ENCODE measurements at regions not wholly inside any gene's neighbourhood (a gene's known extent, or its start where the extent isn't known, plus 50 kb on each side); places are given as distances from the start of the nearest gene placed in this dataset.

DNA sequence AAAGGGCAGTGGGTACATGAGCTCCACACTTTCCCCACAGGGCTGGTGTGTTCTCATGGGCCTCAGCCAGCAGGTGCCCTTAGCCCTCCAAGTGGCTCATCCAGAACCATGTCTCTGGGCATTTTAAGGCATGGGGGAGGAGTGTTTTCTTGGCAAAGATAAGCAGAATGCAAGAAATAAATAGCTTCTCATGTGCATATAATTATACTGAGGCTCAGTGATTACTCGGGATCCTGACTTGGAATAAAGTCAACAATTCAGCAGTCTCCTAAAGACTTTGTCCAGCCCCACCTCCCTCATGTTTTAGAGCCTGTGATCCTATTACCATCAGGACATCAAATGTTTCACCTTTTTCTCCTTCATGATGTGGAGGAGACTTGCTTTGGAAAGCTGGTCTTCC is 92.7 kb upstream of the COG2 start:
- intact Hi-C loops (cut with DNase I): no loop called here
- Histone ChIP-seq H3K9me3 (no peaks in the 10 kb centered on the region), H3K27ac (no peak overlapping the region), H3K4me3 (replicated peaks in 1 of 3) (no peak overlapping the region), H3K27me3 (no peaks in the 10 kb centered on the region), H3K36me3 (no peaks in the 10 kb centered on the region), H3K4me1 (no peaks in the 10 kb centered on the region)
- TF ChIP-seq CTCF (IDR thresholded peaks at IDR 0.05) (no peak), POLR2A (IDR thresholded peaks at IDR 0.05) (no peak)
- DNase-seq: no peak
- WGBS, 2 donors: 40 to 54% methylated on average over 1 of the region's 1 CpG

- no peaks in the 10 kb centered on the region for H3K9me3 ChIP-seq
- H3K27ac ChIP-seq: no peak overlapping the region
- 78 to 83% methylated on average over 5 of the region's 5 CpGs for WGBS, 2 donors
- no peak overlapping the region for H3K4me3 ChIP-seq (replicated peaks in 1 of 3)
- intact Hi-C loops (cut with DNase I): no loop called here
- H3K4me1 ChIP-seq: no peaks in the 10 kb centered on the region
- H3K36me3 ChIP-seq: no peaks in the 10 kb centered on the region
- DNase-seq: no peak
- no peaks in the 10 kb centered on the region for H3K27me3 ChIP-seq
- TF ChIP-seq POLR2A (IDR thresholded peaks at IDR 0.05) (no peak), CTCF (IDR thresholded peaks at IDR 0.05) (no peak)
These were observed 93.3 kb upstream of the COG2 start for GRCh38 chr1:230548997-230549396.

GRCh38 chr1:230548357-230548756 is 93.9 kb upstream of the COG2 start:
- DNase-seq: no peak
- Histone ChIP-seq H3K36me3 (no peaks in the 10 kb centered on the region), H3K4me3 (replicated peaks in 1 of 3) (no peak overlapping the region), H3K9me3 (no peaks in the 10 kb centered on the region), H3K4me1 (no peaks in the 10 kb centered on the region), H3K27ac (no peak overlapping the region), H3K27me3 (no peaks in the 10 kb centered on the region)
- 42 to 46% methylated on average over 2 of the region's 2 CpGs for WGBS, 2 donors
- intact Hi-C loops (cut with DNase I): no loop called here
- TF ChIP-seq CTCF (IDR thresholded peaks at IDR 0.05) (no peak), POLR2A (IDR thresholded peaks at IDR 0.05) (no peak)

DNA sequence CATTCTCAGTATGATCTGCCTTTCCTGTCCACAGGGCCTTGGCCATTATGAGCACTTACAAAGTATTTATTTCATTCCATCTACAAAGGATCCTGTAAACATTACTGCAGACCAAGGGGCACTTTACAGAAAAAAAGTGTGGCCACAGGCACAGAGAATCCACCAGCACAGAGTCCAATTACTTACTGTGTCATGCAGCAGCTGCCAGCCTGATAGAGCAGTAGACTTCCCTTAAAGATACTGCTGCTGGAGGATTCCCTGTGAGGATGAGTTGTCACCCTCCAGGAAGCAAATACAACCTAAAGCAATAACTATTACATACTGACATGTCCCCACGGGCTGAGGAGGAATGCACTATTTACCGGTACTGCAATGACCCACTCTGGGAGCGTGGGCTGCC is 97.1 kb upstream of the COG2 start:
- Histone ChIP-seq H3K36me3 (no peaks in the 10 kb centered on the region), H3K27ac (no peak overlapping the region), H3K27me3 (no peaks in the 10 kb centered on the region), H3K9me3 (no peaks in the 10 kb centered on the region), H3K4me1 (no peaks in the 10 kb centered on the region), H3K4me3 (replicated peaks in 1 of 3) (no peak overlapping the region)
- WGBS, 2 donors: 72 to 97% methylated on average over 3 of the region's 3 CpGs
- no peak for DNase-seq
- TF ChIP-seq POLR2A (IDR thresholded peaks at IDR 0.05) (no peak), CTCF (IDR thresholded peaks at IDR 0.05) (no peak)
- intact Hi-C loops (cut with DNase I): no loop called here

GRCh38 chr1:230544758-230545157 is 97.5 kb upstream of the COG2 start:
- Histone ChIP-seq H3K4me3 (replicated peaks in 1 of 3) (no peak overlapping the region), H3K27ac (no peak overlapping the region), H3K27me3 (no peaks in the 10 kb centered on the region), H3K9me3 (no peaks in the 10 kb centered on the region), H3K36me3 (no peaks in the 10 kb centered on the region), H3K4me1 (no peaks in the 10 kb centered on the region)
- DNase-seq: no peak
- TF ChIP-seq CTCF (IDR thresholded peaks at IDR 0.05): no peak
- TF ChIP-seq POLR2A (IDR thresholded peaks at IDR 0.05): no peak
- intact Hi-C loops (cut with DNase I): no loop called here
